SK-N-SH treated with all-trans-retinoic acid at 6 μM for 48 hours (cell line): ENCODE measurements at regions not wholly inside any gene's neighbourhood (a gene's known extent, or its start where the extent isn't known, plus 50 kb on each side); places are given as distances from the start of the nearest gene placed in this dataset.

ENCODE experiments used
- ATAC-seq: fragments of 200-7000 bp; cut with Tn5 transposase; 3 replicates; pipeline ENCODE4 v1.9.1; 2020; ENCODE audit warnings: mild to moderate bottlenecking, moderate library complexity
- ARNTL ChIP-seq: fragments of 450-650 bp; formaldehyde crosslinking; IDR thresholded peaks from 2 replicates; pipeline ENCODE4 v1.5.0; 2020; ENCODE audit warnings: low read depth, mild to moderate bottlenecking, moderate library complexity, borderline replicate concordance
- BACH2 ChIP-seq: fragments of 250-450 bp; sonication (Bioruptor Pico); IDR thresholded peaks from 2 replicates; pipeline ENCODE4 v1.9.0; 2021; ENCODE audit warnings: mild to moderate bottlenecking, borderline replicate concordance
- CREB5 ChIP-seq: fragments of 250-450 bp; sonication (Bioruptor Pico); IDR thresholded peaks from 2 replicates; pipeline ENCODE4 v1.5.1; 2020; ENCODE audit warnings: low read depth, mild to moderate bottlenecking, moderate library complexity
- CSDC2 ChIP-seq: fragments of 250-450 bp; sonication (Bioruptor Pico); IDR thresholded peaks from 2 replicates; pipeline ENCODE4 v1.5.0; 2020; ENCODE audit warnings: mild to moderate bottlenecking, moderate library complexity
- ESRRG ChIP-seq: fragments of 250-450 bp; sonication (Bioruptor Pico); IDR thresholded peaks from 2 replicates; pipeline ENCODE4 v1.6.1; 2021; ENCODE audit warnings: mild to moderate bottlenecking
- GLIS3 ChIP-seq: fragments of 250-450 bp; sonication (Bioruptor Pico); IDR thresholded peaks from 2 replicates; pipeline ENCODE4 v1.5.0; 2020; ENCODE audit warnings: mild to moderate bottlenecking, moderate library complexity
- ISL1 ChIP-seq: fragments of 250-450 bp; sonication (Bioruptor Pico); IDR thresholded peaks from 2 replicates; pipeline ENCODE4 v2.1.2; 2022; ENCODE audit warnings: mild to moderate bottlenecking, moderate library complexity
- PPARA ChIP-seq: fragments of 250-450 bp; sonication (Bioruptor Pico); IDR thresholded peaks from 2 replicates; pipeline ENCODE4 v1.5.0; 2020; ENCODE audit warnings: mild to moderate bottlenecking, borderline replicate concordance
- RARB ChIP-seq: fragments of 250-450 bp; sonication (Bioruptor Pico); IDR thresholded peaks from 2 replicates; pipeline ENCODE4 v1.8.0; 2021; ENCODE audit warnings: mild to moderate bottlenecking, moderate library complexity
- SNAI2 ChIP-seq: fragments of 250-450 bp; sonication (Bioruptor Pico); IDR thresholded peaks from 2 replicates; pipeline ENCODE4 v1.5.0; 2020; ENCODE audit warnings: mild to moderate bottlenecking, moderate library complexity
- TOX ChIP-seq: fragments of 250-450 bp; sonication (Bioruptor Pico); IDR thresholded peaks from 2 replicates; pipeline ENCODE4 v1.8.0; 2021; ENCODE audit warnings: mild to moderate bottlenecking, moderate library complexity, borderline replicate concordance
- ZC3H10 ChIP-seq: fragments of 250-450 bp; sonication (Bioruptor Pico); IDR thresholded peaks from 2 replicates; pipeline ENCODE4 v1.5.1; 2021; ENCODE audit warnings: mild to moderate bottlenecking, moderate library complexity
- ZNF565 ChIP-seq: fragments of 450-650 bp; formaldehyde crosslinking; conservative IDR thresholded peaks from 2 replicates; pipeline ENCODE4 v1.5.0; 2020; ENCODE audit warnings: low read depth, mild to moderate bottlenecking, moderate library complexity
- ZNF8 ChIP-seq: fragments of 450-650 bp; formaldehyde crosslinking; IDR thresholded peaks from 2 replicates; pipeline ENCODE4 v1.5.0; 2020; ENCODE audit warnings: mild to moderate bottlenecking, moderate library complexity
- TF ChIP-seq, protein P1 (sequence below): fragments of 250-450 bp; sonication (Bioruptor Pico); IDR thresholded peaks from 2 replicates; pipeline ENCODE4 v1.5.1; 2021; ENCODE audit warnings: mild to moderate bottlenecking, moderate library complexity
- TF ChIP-seq, protein P2 (sequence below): fragments of 250-450 bp; sonication (Bioruptor Pico); IDR thresholded peaks from 2 replicates; pipeline ENCODE4 v1.8.0; 2021; ENCODE audit warnings: low read depth, mild to moderate bottlenecking, moderate library complexity, borderline replicate concordance
- TF ChIP-seq, protein P3 (sequence below): fragments of 250-450 bp; sonication (Bioruptor Pico); IDR thresholded peaks from 2 replicates; pipeline ENCODE4 v1.8.0; 2020; ENCODE audit warnings: mild to moderate bottlenecking, moderate library complexity, borderline replicate concordance
- TF ChIP-seq, protein P4 (sequence below): fragments of 250-450 bp; sonication (Bioruptor Pico); IDR thresholded peaks from 2 replicates; pipeline ENCODE4 v1.5.0; 2020; ENCODE audit warnings: mild to moderate bottlenecking, moderate library complexity

DNA sequence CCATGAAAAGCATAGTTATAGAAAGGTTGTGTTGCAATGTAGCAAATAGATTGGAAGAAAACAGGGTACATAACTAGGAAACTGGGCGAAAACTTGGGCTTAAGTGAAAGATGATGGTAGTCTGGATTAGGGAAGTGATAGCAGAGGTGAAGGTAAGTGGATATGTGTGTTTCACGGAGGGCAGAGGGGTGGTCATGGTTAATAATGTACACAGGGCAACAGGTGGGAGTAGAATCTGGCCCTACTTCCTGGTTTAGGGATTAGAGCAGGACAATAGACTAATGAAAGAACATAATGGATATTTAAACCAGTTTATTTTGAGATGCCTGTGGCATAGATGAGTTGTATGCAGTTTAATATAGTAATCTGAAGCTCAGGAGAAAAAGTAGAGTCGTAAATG, 257.3 kb upstream of the SPRY2 start:
- no peak for TF ChIP-seq ZNF8 (CRISPR knock-in tag)
- TF ChIP-seq TOX (CRISPR knock-in tag), result no peak
- TF ChIP-seq, protein P1, sequence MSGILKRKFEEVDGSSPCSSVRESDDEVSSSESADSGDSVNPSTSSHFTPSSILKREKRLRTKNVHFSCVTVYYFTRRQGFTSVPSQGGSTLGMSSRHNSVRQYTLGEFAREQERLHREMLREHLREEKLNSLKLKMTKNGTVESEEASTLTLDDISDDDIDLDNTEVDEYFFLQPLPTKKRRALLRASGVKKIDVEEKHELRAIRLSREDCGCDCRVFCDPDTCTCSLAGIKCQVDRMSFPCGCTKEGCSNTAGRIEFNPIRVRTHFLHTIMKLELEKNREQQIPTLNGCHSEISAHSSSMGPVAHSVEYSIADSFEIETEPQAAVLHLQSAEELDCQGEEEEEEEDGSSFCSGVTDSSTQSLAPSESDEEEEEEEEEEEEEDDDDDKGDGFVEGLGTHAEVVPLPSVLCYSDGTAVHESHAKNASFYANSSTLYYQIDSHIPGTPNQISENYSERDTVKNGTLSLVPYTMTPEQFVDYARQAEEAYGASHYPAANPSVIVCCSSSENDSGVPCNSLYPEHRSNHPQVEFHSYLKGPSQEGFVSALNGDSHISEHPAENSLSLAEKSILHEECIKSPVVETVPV (CRISPR knock-in tag), result no peak
- TF ChIP-seq GLIS3 (CRISPR knock-in tag), result no peak
- no peak for TF ChIP-seq ESRRG (CRISPR knock-in tag)
- TF ChIP-seq, protein P2, sequence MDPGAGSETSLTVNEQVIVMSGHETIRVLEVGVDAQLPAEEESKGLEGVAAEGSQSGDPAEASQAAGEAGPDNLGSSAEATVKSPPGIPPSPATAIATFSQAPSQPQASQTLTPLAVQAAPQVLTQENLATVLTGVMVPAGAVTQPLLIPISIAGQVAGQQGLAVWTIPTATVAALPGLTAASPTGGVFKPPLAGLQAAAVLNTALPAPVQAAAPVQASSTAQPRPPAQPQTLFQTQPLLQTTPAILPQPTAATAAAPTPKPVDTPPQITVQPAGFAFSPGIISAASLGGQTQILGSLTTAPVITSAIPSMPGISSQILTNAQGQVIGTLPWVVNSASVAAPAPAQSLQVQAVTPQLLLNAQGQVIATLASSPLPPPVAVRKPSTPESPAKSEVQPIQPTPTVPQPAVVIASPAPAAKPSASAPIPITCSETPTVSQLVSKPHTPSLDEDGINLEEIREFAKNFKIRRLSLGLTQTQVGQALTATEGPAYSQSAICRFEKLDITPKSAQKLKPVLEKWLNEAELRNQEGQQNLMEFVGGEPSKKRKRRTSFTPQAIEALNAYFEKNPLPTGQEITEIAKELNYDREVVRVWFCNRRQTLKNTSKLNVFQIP, result no peak
- TF ChIP-seq PPARA (CRISPR knock-in tag), result no peak
- TF ChIP-seq ISL1 (CRISPR knock-in tag), result no peak
- no peak for TF ChIP-seq ZNF565 (CRISPR knock-in tag)
- TF ChIP-seq, protein P3, sequence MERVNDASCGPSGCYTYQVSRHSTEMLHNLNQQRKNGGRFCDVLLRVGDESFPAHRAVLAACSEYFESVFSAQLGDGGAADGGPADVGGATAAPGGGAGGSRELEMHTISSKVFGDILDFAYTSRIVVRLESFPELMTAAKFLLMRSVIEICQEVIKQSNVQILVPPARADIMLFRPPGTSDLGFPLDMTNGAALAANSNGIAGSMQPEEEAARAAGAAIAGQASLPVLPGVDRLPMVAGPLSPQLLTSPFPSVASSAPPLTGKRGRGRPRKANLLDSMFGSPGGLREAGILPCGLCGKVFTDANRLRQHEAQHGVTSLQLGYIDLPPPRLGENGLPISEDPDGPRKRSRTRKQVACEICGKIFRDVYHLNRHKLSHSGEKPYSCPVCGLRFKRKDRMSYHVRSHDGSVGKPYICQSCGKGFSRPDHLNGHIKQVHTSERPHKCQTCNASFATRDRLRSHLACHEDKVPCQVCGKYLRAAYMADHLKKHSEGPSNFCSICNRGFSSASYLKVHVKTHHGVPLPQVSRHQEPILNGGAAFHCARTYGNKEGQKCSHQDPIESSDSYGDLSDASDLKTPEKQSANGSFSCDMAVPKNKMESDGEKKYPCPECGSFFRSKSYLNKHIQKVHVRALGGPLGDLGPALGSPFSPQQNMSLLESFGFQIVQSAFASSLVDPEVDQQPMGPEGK, result no peak
- no peak for TF ChIP-seq RARB
- TF ChIP-seq, all 23 proteins: peak for 0
- ATAC-seq, result no peak

GRCh38 chr13:80591976-80592740, 251.2 kb upstream of the SPRY2 start:
- TF ChIP-seq, protein P1 (CRISPR knock-in tag), result no peak
- TF ChIP-seq, protein P2, result no peak
- TF ChIP-seq ARNTL (CRISPR knock-in tag) (no peak), ZC3H10 (CRISPR knock-in tag) (no peak), CREB5 (no peak), CSDC2 (CRISPR knock-in tag) (no peak), PPARA (CRISPR knock-in tag) (no peak), SNAI2 (no peak), TOX (CRISPR knock-in tag) (no peak), BACH2 (CRISPR knock-in tag) (no peak)
- TF ChIP-seq, protein P4, sequence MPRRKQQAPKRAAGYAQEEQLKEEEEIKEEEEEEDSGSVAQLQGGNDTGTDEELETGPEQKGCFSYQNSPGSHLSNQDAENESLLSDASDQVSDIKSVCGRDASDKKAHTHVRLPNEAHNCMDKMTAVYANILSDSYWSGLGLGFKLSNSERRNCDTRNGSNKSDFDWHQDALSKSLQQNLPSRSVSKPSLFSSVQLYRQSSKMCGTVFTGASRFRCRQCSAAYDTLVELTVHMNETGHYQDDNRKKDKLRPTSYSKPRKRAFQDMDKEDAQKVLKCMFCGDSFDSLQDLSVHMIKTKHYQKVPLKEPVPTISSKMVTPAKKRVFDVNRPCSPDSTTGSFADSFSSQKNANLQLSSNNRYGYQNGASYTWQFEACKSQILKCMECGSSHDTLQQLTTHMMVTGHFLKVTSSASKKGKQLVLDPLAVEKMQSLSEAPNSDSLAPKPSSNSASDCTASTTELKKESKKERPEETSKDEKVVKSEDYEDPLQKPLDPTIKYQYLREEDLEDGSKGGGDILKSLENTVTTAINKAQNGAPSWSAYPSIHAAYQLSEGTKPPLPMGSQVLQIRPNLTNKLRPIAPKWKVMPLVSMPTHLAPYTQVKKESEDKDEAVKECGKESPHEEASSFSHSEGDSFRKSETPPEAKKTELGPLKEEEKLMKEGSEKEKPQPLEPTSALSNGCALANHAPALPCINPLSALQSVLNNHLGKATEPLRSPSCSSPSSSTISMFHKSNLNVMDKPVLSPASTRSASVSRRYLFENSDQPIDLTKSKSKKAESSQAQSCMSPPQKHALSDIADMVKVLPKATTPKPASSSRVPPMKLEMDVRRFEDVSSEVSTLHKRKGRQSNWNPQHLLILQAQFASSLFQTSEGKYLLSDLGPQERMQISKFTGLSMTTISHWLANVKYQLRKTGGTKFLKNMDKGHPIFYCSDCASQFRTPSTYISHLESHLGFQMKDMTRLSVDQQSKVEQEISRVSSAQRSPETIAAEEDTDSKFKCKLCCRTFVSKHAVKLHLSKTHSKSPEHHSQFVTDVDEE (CRISPR knock-in tag), result no peak
- no peak for ATAC-seq
